Loucy (cell line): ENCODE measurements at regions not wholly inside any gene's neighbourhood (a gene's known extent, or its start where the extent isn't known, plus 50 kb on each side); places are given as distances from the start of the nearest gene placed in this dataset.

ENCODE experiments used
- CTCF ChIP-seq: fragments of 200-600 bp; sonication (generic); conservative IDR thresholded peaks from 2 replicates; pipeline ENCODE4 v1.5.1; 2014; ENCODE audit warnings: mild to moderate bottlenecking, antibody characterized with exemption, low read length
- EZH2phosphoT487 ChIP-seq: fragments of 200-600 bp; IDR thresholded peaks from 2 replicates; pipeline ENCODE4 v1.6.1; 2018; ENCODE audit warnings: antibody characterized with exemption, mild to moderate bottlenecking, moderate library complexity, borderline replicate concordance

GRCh38 chr4:71259280-71259679 lies 79.5 kb upstream of the SLC4A4 start:
- TF ChIP-seq CTCF (no peak), EZH2phosphoT487 (no peak)
